ENCODE measurements at regions not wholly inside any gene's neighbourhood (a gene's known extent, or its start where the extent isn't known, plus 50 kb on each side); places are given as distances from the start of the nearest gene placed in this dataset.

DNA sequence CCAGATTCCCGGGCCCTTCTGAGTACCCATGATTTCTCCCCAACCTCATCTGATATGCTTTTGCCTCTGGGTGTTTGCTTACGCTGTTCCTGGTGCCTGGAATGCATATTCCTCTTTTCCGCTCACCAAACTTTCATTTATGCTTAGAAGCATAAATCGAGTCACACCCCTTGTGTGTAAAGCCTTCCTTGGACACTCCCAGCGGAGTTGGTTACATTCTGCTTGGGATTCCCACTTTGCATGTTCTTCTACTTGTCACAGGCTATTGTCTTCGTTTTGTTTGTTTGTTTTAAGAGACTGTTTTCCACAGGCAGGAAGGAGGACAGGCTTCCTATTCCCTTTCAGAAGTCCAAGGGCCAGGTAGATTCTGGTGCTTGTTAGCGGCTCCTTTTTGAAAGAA lies 76.5 kb downstream of the SEC61B start:
- Histone ChIP-seq H3K27ac (ENCODE audit: low read depth in 2 of 2, low read length in 2 of 2) (no peak overlapping the region), H3K9ac (ENCODE audit: low read length in 3 of 3) (no peak overlapping the region), H3K9me3 (ENCODE audit: control insufficient read depth in 2 of 3, insufficient read depth in 1 of 3, low read length in 3 of 3) (no peaks in the 10 kb centered on the region), H3K36me3 (ENCODE audit: control insufficient read depth in 2 of 3, insufficient read depth in 3 of 3, low read length in 3 of 3) (no peaks in the 10 kb centered on the region), H3K27me3 (ENCODE audit: control insufficient read depth, insufficient read depth, low read length) (no peaks in the 10 kb centered on the region), H3K4me1 (ENCODE audit: control insufficient read depth in 2 of 3, insufficient read depth in 2 of 3, low read depth in 1 of 3, low read length in 3 of 3) (no peaks in the 10 kb centered on the region), H3K4me3 (ENCODE audit: low read length in 3 of 3) (no peak overlapping the region)
- FAIRE-seq = no peak
- TF ChIP-seq, protein P1, sequence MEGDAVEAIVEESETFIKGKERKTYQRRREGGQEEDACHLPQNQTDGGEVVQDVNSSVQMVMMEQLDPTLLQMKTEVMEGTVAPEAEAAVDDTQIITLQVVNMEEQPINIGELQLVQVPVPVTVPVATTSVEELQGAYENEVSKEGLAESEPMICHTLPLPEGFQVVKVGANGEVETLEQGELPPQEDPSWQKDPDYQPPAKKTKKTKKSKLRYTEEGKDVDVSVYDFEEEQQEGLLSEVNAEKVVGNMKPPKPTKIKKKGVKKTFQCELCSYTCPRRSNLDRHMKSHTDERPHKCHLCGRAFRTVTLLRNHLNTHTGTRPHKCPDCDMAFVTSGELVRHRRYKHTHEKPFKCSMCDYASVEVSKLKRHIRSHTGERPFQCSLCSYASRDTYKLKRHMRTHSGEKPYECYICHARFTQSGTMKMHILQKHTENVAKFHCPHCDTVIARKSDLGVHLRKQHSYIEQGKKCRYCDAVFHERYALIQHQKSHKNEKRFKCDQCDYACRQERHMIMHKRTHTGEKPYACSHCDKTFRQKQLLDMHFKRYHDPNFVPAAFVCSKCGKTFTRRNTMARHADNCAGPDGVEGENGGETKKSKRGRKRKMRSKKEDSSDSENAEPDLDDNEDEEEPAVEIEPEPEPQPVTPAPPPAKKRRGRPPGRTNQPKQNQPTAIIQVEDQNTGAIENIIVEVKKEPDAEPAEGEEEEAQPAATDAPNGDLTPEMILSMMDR (IDR thresholded peaks at IDR 0.05; ENCODE audit: borderline replicate concordance, extremely low read depth, insufficient read depth) = no peak
- intact Hi-C loops (cut with DNase I) = no loop called here
- no peak for DNase-seq

GRCh38 chr9:99299211-99300102 lies 77.4 kb downstream of the SEC61B start:
- no peak overlapping the region for H3K4me3 ChIP-seq (ENCODE audit: low read length in 3 of 3)
- TF ChIP-seq, protein P1 (IDR thresholded peaks at IDR 0.05; ENCODE audit: borderline replicate concordance, extremely low read depth, insufficient read depth) = peak; percentile 24
- DNase-seq (peak in 2 of 5 donors; percentile 35 to 48), FAIRE-seq (no peak)
- H3K4me1 ChIP-seq (ENCODE audit: control insufficient read depth in 2 of 3, insufficient read depth in 2 of 3, low read depth in 1 of 3, low read length in 3 of 3) = no peaks in the 10 kb centered on the region
- H3K9me3 ChIP-seq (ENCODE audit: control insufficient read depth in 2 of 3, insufficient read depth in 1 of 3, low read length in 3 of 3) = no peaks in the 10 kb centered on the region
- intact Hi-C loops (cut with DNase I) = no loop called here
- H3K36me3 ChIP-seq (ENCODE audit: control insufficient read depth in 2 of 3, insufficient read depth in 3 of 3, low read length in 3 of 3) = no peaks in the 10 kb centered on the region
- no peaks in the 10 kb centered on the region for H3K27me3 ChIP-seq (ENCODE audit: control insufficient read depth, insufficient read depth, low read length)
- H3K9ac ChIP-seq (ENCODE audit: low read length in 3 of 3) = no peak overlapping the region
- H3K27ac ChIP-seq (ENCODE audit: low read depth in 2 of 2, low read length in 2 of 2) = no peak overlapping the region

GRCh38 chr9:99300103-99300439 lies 78.0 kb downstream of the SEC61B start:
- intact Hi-C loops (cut with DNase I) = no loop called here
- Histone ChIP-seq H3K4me3 (ENCODE audit: low read length in 3 of 3) (no peak overlapping the region), H3K9ac (ENCODE audit: low read length in 3 of 3) (no peak overlapping the region), H3K9me3 (ENCODE audit: control insufficient read depth in 2 of 3, insufficient read depth in 1 of 3, low read length in 3 of 3) (no peaks in the 10 kb centered on the region), H3K4me1 (ENCODE audit: control insufficient read depth in 2 of 3, insufficient read depth in 2 of 3, low read depth in 1 of 3, low read length in 3 of 3) (no peaks in the 10 kb centered on the region), H3K27me3 (ENCODE audit: control insufficient read depth, insufficient read depth, low read length) (no peaks in the 10 kb centered on the region), H3K27ac (ENCODE audit: low read depth in 2 of 2, low read length in 2 of 2) (no peak overlapping the region), H3K36me3 (ENCODE audit: control insufficient read depth in 2 of 3, insufficient read depth in 3 of 3, low read length in 3 of 3) (no peaks in the 10 kb centered on the region)
- FAIRE-seq (no peak), DNase-seq (no peak)
- TF ChIP-seq, protein P1 (IDR thresholded peaks at IDR 0.05; ENCODE audit: borderline replicate concordance, extremely low read depth, insufficient read depth) = no peak

All from kidney (tissue), 13 donors.